AG04450 (cell line): ENCODE measurements at regions not wholly inside any gene's neighbourhood (a gene's known extent, or its start where the extent isn't known, plus 50 kb on each side); places are given as distances from the start of the nearest gene placed in this dataset.

Source experiments
- CTCF ChIA-PET: fragments of 300-600, 350-600 bp; formaldehyde crosslinking; extraction: SDS; loops from one replicate; lab custom pipeline; 2022; ENCODE audit warnings: antibody characterized with exemption, inconsistent platforms; lab: Charles Lee
- POLR2A ChIA-PET: fragments of 350-600 bp; formaldehyde crosslinking; extraction: SDS; loops from one replicate; lab custom pipeline; 2021; ENCODE audit warnings: antibody characterized with exemption, inconsistent platforms; lab: Yijun Ruan, JAX
- DNase-seq: peaks from one replicate; pipeline ENCODE4 v3.0.0-alpha.2; 2011; ENCODE audit warnings: low read depth, low spot score
- H3K27ac ChIP-seq: one replicate; pipeline ENCODE4 v1.5.1; 2012; ENCODE audit warnings: low read depth, low read length, control low read depth
- H3K27me3 ChIP-seq: one replicate; pipeline ENCODE4 v1.6.0; 2012; ENCODE audit warnings: low read length; ENCODE audit not compliant: control insufficient read depth, insufficient read depth
- H3K4me3 ChIP-seq: 2 replicates; pipeline ENCODE4 v1.5.1; 2011; ENCODE audit warnings: mild to moderate bottlenecking, low read depth, low read length, control low read depth
- H3K9me3 ChIP-seq: 2 replicates; pipeline ENCODE4 v1.5.1; 2012; ENCODE audit warnings: low read length; ENCODE audit not compliant: control insufficient read depth, insufficient read depth
- CTCF ChIP-seq: IDR thresholded peaks from 2 replicates; pipeline ENCODE4 v1.5.1; 2011; ENCODE audit warnings: low read depth, low read length, control low read depth, inconsistent platforms

GRCh38 chr9:1495282-1496030, 445.3 kb downstream of the DMRT2 start:
- no peak overlapping the region for H3K4me3 ChIP-seq
- ChIA-PET CTCF (no interaction called here), POLR2A (no interaction called here)
- H3K27me3 ChIP-seq: no peaks in the 10 kb centered on the region
- no peak for DNase-seq
- no peaks in the 10 kb centered on the region; the same call in none of the 2 replicates for H3K9me3 ChIP-seq
- TF ChIP-seq CTCF: no peak
- H3K27ac ChIP-seq: no peak overlapping the region

- POLR2A ChIA-PET: no interaction called here
- Histone ChIP-seq H3K27me3 (no peaks in the 10 kb centered on the region), H3K9me3 (peaks cover 9% of the 10 kb centered on the region), H3K27ac (no peak overlapping the region), H3K4me3 (no peak overlapping the region)
- TF ChIP-seq CTCF: no peak
- no peak for DNase-seq
- CTCF ChIA-PET: no interaction called here
Observed at GRCh38 chr9:1505489-1505888, 455.3 kb downstream of the DMRT2 start.

DNA sequence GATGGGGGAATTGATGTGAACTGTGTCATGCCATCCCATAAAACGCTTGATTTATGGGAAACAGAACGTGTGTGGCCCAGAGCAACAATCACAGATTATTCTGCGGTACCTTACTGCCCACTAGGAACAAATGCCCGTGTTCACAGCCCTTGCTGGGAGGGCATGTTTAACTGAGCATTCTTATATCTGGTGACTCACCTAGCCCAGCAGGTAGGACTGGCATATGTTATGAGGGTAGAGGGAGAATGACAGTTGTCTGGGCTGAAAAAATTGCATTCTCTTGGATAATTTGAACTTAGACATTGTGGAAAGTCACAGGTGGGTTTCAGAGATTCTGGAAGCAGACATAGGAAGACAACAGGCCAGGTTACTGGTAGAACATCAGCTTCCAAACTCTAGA, 460.6 kb downstream of the DMRT2 start:
- no peak for TF ChIP-seq CTCF
- CTCF ChIA-PET: no interaction called here

DNA sequence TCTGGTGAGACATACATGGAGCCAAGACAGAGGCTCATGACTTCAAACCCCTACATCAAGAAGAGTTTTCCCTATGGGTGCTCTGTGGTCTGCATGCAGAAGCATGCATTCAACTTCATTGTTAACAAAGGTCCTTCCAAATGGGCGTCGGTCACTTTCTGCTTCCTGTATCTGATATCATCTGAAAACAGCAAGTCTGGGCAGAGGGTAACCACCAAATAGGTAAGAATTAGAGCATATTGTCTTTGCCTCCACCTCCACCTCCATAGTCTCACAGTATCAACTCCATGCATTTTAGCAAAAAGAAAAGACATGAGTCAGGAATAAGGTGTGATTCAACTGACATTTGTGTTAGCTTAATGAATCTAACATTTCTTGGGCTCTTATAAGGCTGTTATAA, 462.9 kb downstream of the DMRT2 start:
- CTCF ChIA-PET: no interaction called here
- POLR2A ChIA-PET: no interaction called here
- no peaks in the 10 kb centered on the region for H3K27me3 ChIP-seq
- H3K27ac ChIP-seq: no peak overlapping the region
- no peak overlapping the region for H3K4me3 ChIP-seq
- DNase-seq: no peak
- peaks cover 4% of the 10 kb centered on the region; the same call in 1 of the 2 replicates for H3K9me3 ChIP-seq
- no peak for TF ChIP-seq CTCF

More for the DNA sequence above, 460.6 kb downstream of the DMRT2 start:
- POLR2A ChIA-PET: no interaction called here
- no peak overlapping the region for H3K27ac ChIP-seq
- no peak for DNase-seq
- peaks cover 4% of the 10 kb centered on the region; the same call in 1 of the 2 replicates for H3K9me3 ChIP-seq
- H3K27me3 ChIP-seq: no peaks in the 10 kb centered on the region
- no peak overlapping the region for H3K4me3 ChIP-seq

- no peak for TF ChIP-seq CTCF
- DNase-seq: no peak
- Histone ChIP-seq H3K27ac (no peak overlapping the region), H3K9me3 (peaks cover 4% of the 10 kb centered on the region; the same call in 1 of the 2 replicates), H3K27me3 (no peaks in the 10 kb centered on the region), H3K4me3 (no peak overlapping the region)
- CTCF ChIA-PET: no interaction called here
- POLR2A ChIA-PET: no interaction called here
Observed at GRCh38 chr9:1514250-1514649, 464.1 kb downstream of the DMRT2 start.
